K562 (cell line): ENCODE measurements at regions not wholly inside any gene's neighbourhood (a gene's known extent, or its start where the extent isn't known, plus 50 kb on each side); places are given as distances from the start of the nearest gene placed in this dataset.

ENCODE experiments used
- ATAC-seq: fragments of 200-7000 bp; cut with Tn5 transposase; 3 replicates; pipeline ENCODE4 v1.9.1; 2020; ENCODE audit warnings: moderate library complexity
- BruUV-seq: library from RNA; stranded (reverse); fragments of 400-500 nt; replicated peaks from 2 replicates; lab custom pipeline; 2021; lab: Mats Ljungman, UMichigan
- CTCF ChIA-PET: fragments of 300-600 bp; formaldehyde crosslinking; extraction: SDS; loops from one replicate; lab custom pipeline; 2021; ENCODE audit warnings: low intra/inter-chr PET ratio; lab: Yijun Ruan, JAX
- POLR2A ChIA-PET: fragments of 300-600, 350-650 bp; sonication (Branson Sonifier 250); formaldehyde crosslinking; extraction: SDS; loops from one replicate; lab custom pipeline; 2021; ENCODE audit warnings: antibody characterized with exemption, inconsistent platforms; lab: Yijun Ruan, JAX
- DNase-seq, 4 experiments: peaks; one replicate each; pipeline versions ENCODE4 v3.0.0 to v3.0.0-alpha.2; 2011 to 2018; ENCODE audit warnings: low spot score in 3 of 4, mixed read lengths in 3 of 4; ENCODE audit errors: extremely low read depth in 1 of 4
- FAIRE-seq: peaks from 2 replicates; lab custom pipeline; 2011; peaks lifted over from hg19 to GRCh38; lab: Jason Lieb, UNC
- H2AFZ ChIP-seq: 2 replicates; pipeline ENCODE4 v1.6.0; 2011; ENCODE audit warnings: low read depth, low read length, control low read depth, inconsistent platforms
- H3K27ac ChIP-seq: fragments of 200-600 bp; 3 replicates; pipeline ENCODE4 v1.8.0; 2011; ENCODE audit warnings: low read depth, mild to moderate bottlenecking, control low read depth, inconsistent platforms, low read length, moderate library complexity, mixed read lengths; ENCODE audit errors: extremely low read depth
- H3K27me3 ChIP-seq, 2 experiments: fragments of 300-600 bp in 1 of 2; 2 replicates in 1 of 2; 3 replicates in 1 of 2; pipeline versions ENCODE4 v1.6.0 to v1.8.0; 2011; ENCODE audit warnings: inconsistent platforms in 2 of 2, low read length in 2 of 2, mild to moderate bottlenecking in 1 of 2, mixed read lengths in 1 of 2, moderate library complexity in 1 of 2; ENCODE audit not compliant: control insufficient read depth in 2 of 2, insufficient read depth in 2 of 2
- H3K36me3 ChIP-seq: fragments of 300-600 bp; 3 replicates; pipeline ENCODE4 v1.8.0; 2011; ENCODE audit warnings: mild to moderate bottlenecking, low read length, inconsistent platforms; ENCODE audit not compliant: control insufficient read depth, insufficient read depth
- H3K4me1 ChIP-seq, 2 experiments: fragments of 200-600 bp in 1 of 2; replicated peaks in 1 of 2; 2 replicates in 1 of 2; 3 replicates in 1 of 2; pipeline versions ENCODE4 v1.5.1 to v1.8.0; 2011; ENCODE audit warnings: inconsistent platforms in 2 of 2, low read length in 2 of 2, mild to moderate bottlenecking in 1 of 2, mixed read lengths in 1 of 2, moderate library complexity in 1 of 2; ENCODE audit not compliant: control insufficient read depth in 2 of 2, insufficient read depth in 2 of 2
- H3K4me2 ChIP-seq: 2 replicates; pipeline ENCODE4 v1.6.1; 2011; ENCODE audit warnings: low read length, control low read depth, inconsistent platforms, mixed read lengths; ENCODE audit not compliant: insufficient read depth
- H3K4me3 ChIP-seq: fragments of 200-600 bp; sonication (generic), shearing (Covaris generic); 2 replicates; pipeline ENCODE4 v1.5.1; 2016; ENCODE audit warnings: control low read depth, inconsistent platforms
- H3K79me2 ChIP-seq: fragments of 200-600 bp; 3 replicates; pipeline ENCODE4 v1.8.0; 2011; ENCODE audit warnings: low read length, inconsistent platforms; ENCODE audit not compliant: control insufficient read depth, insufficient read depth
- H3K9ac ChIP-seq, 2 experiments: 2 replicates each; pipeline versions ENCODE4 v1.6.0 to v1.6.1; 2011; ENCODE audit warnings: low read depth in 2 of 2, low read length in 2 of 2, control low read depth in 1 of 2, inconsistent platforms in 1 of 2, mild to moderate bottlenecking in 1 of 2, mixed read lengths in 1 of 2; ENCODE audit not compliant: insufficient read depth in 1 of 2
- H3K9me1 ChIP-seq: one replicate; pipeline ENCODE4 v1.6.0; 2011; ENCODE audit warnings: inconsistent platforms, mild to moderate bottlenecking, low read length, moderate library complexity; ENCODE audit not compliant: control insufficient read depth, insufficient read depth
- H3K9me3 ChIP-seq: replicated peaks from 2 replicates; pipeline ENCODE4 v1.5.1; 2011; ENCODE audit warnings: low read depth, low read length, inconsistent platforms; ENCODE audit not compliant: control insufficient read depth, insufficient read depth
- H4K20me1 ChIP-seq: replicated peaks from 2 replicates; pipeline ENCODE4 v1.6.1; 2011; ENCODE audit warnings: low read length, inconsistent platforms, mixed read lengths; ENCODE audit not compliant: control insufficient read depth, insufficient read depth
- CBFA2T2 ChIP-seq: fragments of 450-650 bp; conservative IDR thresholded peaks from 2 replicates; pipeline ENCODE4 v1.6.1; 2017; ENCODE audit warnings: mild to moderate bottlenecking
- MYC ChIP-seq, 2 experiments: fragments of 250-450 bp in 1 of 2; sonication (Bioruptor Pico) in 1 of 2; IDR thresholded peaks; 2 replicates each; pipeline versions ENCODE4 v1.5.1 to v1.6.1; 2012 to 2021; ENCODE audit warnings: low read depth in 2 of 2, borderline replicate concordance in 1 of 2, improper control_type of control experiment in 1 of 2, low read length in 1 of 2, mild to moderate bottlenecking in 1 of 2, moderate library complexity in 1 of 2
- TCF7L2 ChIP-seq: fragments of 150-350 bp; IDR thresholded peaks from 2 replicates; pipeline ENCODE4 v1.6.1; 2016; ENCODE audit warnings: low read depth, mild to moderate bottlenecking, low read length, moderate library complexity
- ZNF592 ChIP-seq: fragments of 450-650 bp; IDR thresholded peaks from 2 replicates; pipeline ENCODE4 v1.6.1; 2017; ENCODE audit warnings: antibody characterized with exemption, mild to moderate bottlenecking
- ZNF699 ChIP-seq: fragments of 250-450 bp; sonication (Bioruptor Pico); IDR thresholded peaks from 2 replicates; pipeline ENCODE4 v1.8.0; 2021; ENCODE audit warnings: mild to moderate bottlenecking, moderate library complexity; ENCODE audit not compliant: insufficient replicate concordance
- WGBS: fragments of 100-300 bp; shearing (Covaris generic); methylation state at CpG from one replicate; pipeline ENCODE4 v1.1.6; 2016; ENCODE audit warnings: low coverage, mixed read lengths; ENCODE audit not compliant: insufficient coverage; ENCODE audit errors: missing lambda C conversion rate; 5-methylcytosine and 5-hydroxymethylcytosine counted together
- in situ Hi-C: fragments of 300-500 bp; cut with MboI; formaldehyde crosslinking; loops from 4 replicates; pipeline ENCODE4 v1.15.0; 2018; ENCODE audit warnings: inconsistent platforms, mixed read lengths
- intact Hi-C: fragments of 100-400 bp; cut with micrococcal nuclease; formaldehyde crosslinking; loops from 2 replicates; pipeline ENCODE4 v1.14.2; 2022

GRCh38 chr2:46850742-46851141 is 64.9 kb downstream of the MCFD2 start:
- Histone ChIP-seq H3K4me2 (no peak overlapping the region), H3K9me1 (no peaks in the 10 kb centered on the region), H3K27me3 (no peaks in the 10 kb centered on the region), H3K4me3 (no peak overlapping the region), H3K79me2 (no peaks in the 10 kb centered on the region), H3K9me3 (no peaks in the 10 kb centered on the region), H3K27ac (peak overlapping the region; percentile 12; the same call in 1 of the 3 replicates), H2AFZ (peak overlapping the region; percentile 88)
- POLR2A ChIA-PET: interaction anchor here (0.6 to 1.2 kb wide), 6 partner anchors 8 to 313 kb away, joined by 3 to 7 read pairs (median 3); no protein-coding TSS in a partner anchor
- in situ Hi-C loops: no loop called here
- CTCF ChIA-PET: no interaction called here
- TF ChIP-seq ZNF699: no peak
- TF ChIP-seq ZNF592: 0 out of 2 replicates have a peak, but pooled peaks have one; percentile 14
- TF ChIP-seq MYC (IDR thresholded peaks at IDR 0.05; ENCODE audit: low read depth, low read length): no peak
- TF ChIP-seq MYC (CRISPR knock-in tag; IDR thresholded peaks at IDR 0.05; ENCODE audit: borderline replicate concordance, low read depth): no peak
- TF ChIP-seq TCF7L2: no peak
- TF ChIP-seq CBFA2T2: 0 out of 2 replicates have a peak, but pooled peaks have one; percentile 2
- TF ChIP-seq, all 486 proteins: peak for 2
- peak; percentile 44 for FAIRE-seq
- Histone ChIP-seq H4K20me1 (no peaks in the 10 kb centered on the region), H3K9ac (peak overlapping the region in 1 of 2 experiments; percentile 21; a peak in 1 of 4 replicates), H3K4me1 (peaks cover 40 to 47% of the 10 kb centered on the region in 2 experiments), H3K36me3 (no peaks in the 10 kb centered on the region)
- ATAC-seq: no peak
- BruUV-seq: no TSS peak
- peak in 2 of 4 experiments; percentile 59 to 62 for DNase-seq
- WGBS: 50% methylated on average over 3 of the region's 3 CpGs
- intact Hi-C loops: no loop called here
